ENCODE measurements at regions not wholly inside any gene's neighbourhood (a gene's known extent, or its start where the extent isn't known, plus 50 kb on each side); places are given as distances from the start of the nearest gene placed in this dataset.

DNA sequence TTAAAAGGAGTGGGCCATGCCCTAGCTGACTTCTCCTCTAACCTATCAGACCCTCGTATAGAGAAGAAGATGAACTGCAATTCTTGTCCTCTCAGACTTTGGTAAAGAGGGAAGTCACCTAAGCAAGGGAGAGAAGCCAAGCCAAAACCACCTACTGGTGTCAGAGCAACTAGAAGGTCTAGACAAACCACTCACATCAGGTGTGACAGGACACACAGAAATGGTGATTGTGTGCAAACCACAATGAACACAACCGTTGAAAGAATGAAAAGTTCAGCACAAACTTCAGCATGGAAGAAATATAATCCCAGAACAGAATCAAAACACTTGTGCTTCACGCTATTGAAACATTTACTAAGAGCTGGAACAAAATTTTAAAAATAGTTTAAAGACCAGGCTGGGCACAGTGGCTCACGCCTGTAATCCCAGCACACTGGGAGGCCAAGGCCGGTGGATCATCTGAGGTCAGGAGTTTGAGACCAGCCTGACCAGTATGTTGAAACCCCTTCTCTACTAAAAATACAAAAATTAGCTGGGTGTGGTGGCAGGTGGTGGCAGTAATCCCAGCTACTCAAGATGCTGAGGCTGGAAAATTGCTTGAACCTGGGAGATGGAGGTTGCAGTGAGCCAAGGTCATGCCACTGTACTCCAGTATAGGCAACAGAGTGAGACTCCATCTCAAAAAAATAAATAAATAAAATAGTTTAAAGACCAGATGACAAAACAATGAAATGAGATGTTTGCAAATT is 56.2 kb upstream of the NTF3 start:
- TF ChIP-seq RAD21 (IDR thresholded peaks at IDR 0.05; ENCODE audit: low read length) (no peak), EZH2phosphoT487 (IDR thresholded peaks at IDR 0.05; ENCODE audit: borderline replicate concordance, low read depth) (no peak)
- TF ChIP-seq, protein P1, sequence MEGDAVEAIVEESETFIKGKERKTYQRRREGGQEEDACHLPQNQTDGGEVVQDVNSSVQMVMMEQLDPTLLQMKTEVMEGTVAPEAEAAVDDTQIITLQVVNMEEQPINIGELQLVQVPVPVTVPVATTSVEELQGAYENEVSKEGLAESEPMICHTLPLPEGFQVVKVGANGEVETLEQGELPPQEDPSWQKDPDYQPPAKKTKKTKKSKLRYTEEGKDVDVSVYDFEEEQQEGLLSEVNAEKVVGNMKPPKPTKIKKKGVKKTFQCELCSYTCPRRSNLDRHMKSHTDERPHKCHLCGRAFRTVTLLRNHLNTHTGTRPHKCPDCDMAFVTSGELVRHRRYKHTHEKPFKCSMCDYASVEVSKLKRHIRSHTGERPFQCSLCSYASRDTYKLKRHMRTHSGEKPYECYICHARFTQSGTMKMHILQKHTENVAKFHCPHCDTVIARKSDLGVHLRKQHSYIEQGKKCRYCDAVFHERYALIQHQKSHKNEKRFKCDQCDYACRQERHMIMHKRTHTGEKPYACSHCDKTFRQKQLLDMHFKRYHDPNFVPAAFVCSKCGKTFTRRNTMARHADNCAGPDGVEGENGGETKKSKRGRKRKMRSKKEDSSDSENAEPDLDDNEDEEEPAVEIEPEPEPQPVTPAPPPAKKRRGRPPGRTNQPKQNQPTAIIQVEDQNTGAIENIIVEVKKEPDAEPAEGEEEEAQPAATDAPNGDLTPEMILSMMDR (IDR thresholded peaks at IDR 0.05): no peak
- TF ChIP-seq, protein P2, sequence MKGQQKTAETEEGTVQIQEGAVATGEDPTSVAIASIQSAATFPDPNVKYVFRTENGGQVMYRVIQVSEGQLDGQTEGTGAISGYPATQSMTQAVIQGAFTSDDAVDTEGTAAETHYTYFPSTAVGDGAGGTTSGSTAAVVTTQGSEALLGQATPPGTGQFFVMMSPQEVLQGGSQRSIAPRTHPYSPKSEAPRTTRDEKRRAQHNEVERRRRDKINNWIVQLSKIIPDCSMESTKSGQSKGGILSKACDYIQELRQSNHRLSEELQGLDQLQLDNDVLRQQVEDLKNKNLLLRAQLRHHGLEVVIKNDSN (IDR thresholded peaks at IDR 0.05; ENCODE audit: borderline replicate concordance, low read depth): no peak
- TF ChIP-seq, protein P3, sequence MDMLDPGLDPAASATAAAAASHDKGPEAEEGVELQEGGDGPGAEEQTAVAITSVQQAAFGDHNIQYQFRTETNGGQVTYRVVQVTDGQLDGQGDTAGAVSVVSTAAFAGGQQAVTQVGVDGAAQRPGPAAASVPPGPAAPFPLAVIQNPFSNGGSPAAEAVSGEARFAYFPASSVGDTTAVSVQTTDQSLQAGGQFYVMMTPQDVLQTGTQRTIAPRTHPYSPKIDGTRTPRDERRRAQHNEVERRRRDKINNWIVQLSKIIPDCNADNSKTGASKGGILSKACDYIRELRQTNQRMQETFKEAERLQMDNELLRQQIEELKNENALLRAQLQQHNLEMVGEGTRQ (IDR thresholded peaks at IDR 0.05; ENCODE audit: borderline replicate concordance, low read depth, low read length): no peak
- TF ChIP-seq, protein P4, sequence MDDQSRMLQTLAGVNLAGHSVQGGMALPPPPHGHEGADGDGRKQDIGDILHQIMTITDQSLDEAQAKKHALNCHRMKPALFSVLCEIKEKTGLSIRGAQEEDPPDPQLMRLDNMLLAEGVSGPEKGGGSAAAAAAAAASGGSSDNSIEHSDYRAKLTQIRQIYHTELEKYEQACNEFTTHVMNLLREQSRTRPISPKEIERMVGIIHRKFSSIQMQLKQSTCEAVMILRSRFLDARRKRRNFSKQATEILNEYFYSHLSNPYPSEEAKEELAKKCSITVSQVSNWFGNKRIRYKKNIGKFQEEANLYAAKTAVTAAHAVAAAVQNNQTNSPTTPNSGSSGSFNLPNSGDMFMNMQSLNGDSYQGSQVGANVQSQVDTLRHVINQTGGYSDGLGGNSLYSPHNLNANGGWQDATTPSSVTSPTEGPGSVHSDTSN (IDR thresholded peaks at IDR 0.05): no peak
